WTC11 (cell line): ENCODE measurements at regions not wholly inside any gene's neighbourhood (a gene's known extent, or its start where the extent isn't known, plus 50 kb on each side); places are given as distances from the start of the nearest gene placed in this dataset.

Source experiments
- ATAC-seq: fragments of 200-7000 bp; cut with Tn5 transposase; 2 replicates; pipeline ENCODE4 v1.10.0; 2021; ENCODE audit warnings: mild to moderate bottlenecking, moderate library complexity
- CTCF ChIA-PET: fragments of 300-600 bp; sonication (Branson Sonifier 250); formaldehyde crosslinking; loops from one replicate; lab custom pipeline; 2021; ENCODE audit warnings: antibody characterized with exemption; lab: Charles Lee
- POLR2A ChIA-PET: fragments of 350-600 bp; sonication (Branson Sonifier 250); formaldehyde crosslinking; loops from one replicate; lab custom pipeline; 2021; ENCODE audit warnings: antibody characterized with exemption; lab: Charles Lee
- DNase-seq: peaks from one replicate; pipeline ENCODE4 v3.0.0; 2021; ENCODE audit warnings: low spot score
- H3K27ac Mint-ChIP-seq: 2 replicates; pipeline ENCODE4 v1.8.0; 2021; ENCODE audit warnings: mixed read lengths
- H3K27me3 Mint-ChIP-seq: 2 replicates; pipeline ENCODE4 v1.8.0; 2021; ENCODE audit warnings: low read depth, mild to moderate bottlenecking, moderate library complexity, mixed read lengths
- H3K36me3 Mint-ChIP-seq: 2 replicates; pipeline ENCODE4 v1.8.0; 2021; ENCODE audit warnings: mixed read lengths
- H3K4me1 Mint-ChIP-seq: 2 replicates; pipeline ENCODE4 v1.8.0; 2022; ENCODE audit warnings: mixed read lengths
- H3K4me3 Mint-ChIP-seq: 2 replicates; pipeline ENCODE4 v1.8.0; 2021; ENCODE audit warnings: mild to moderate bottlenecking, moderate library complexity, mixed read lengths
- H3K9me3 Mint-ChIP-seq: 2 replicates; pipeline ENCODE4 v1.8.0; 2021; ENCODE audit warnings: mixed read lengths
- CTCF ChIP-seq: fragments of 200-600 bp; IDR thresholded peaks from 2 replicates; pipeline ENCODE4 v1.8.0; 2022; ENCODE audit warnings: antibody characterized with exemption
- E2F1 ChIP-seq: sonication (generic); formaldehyde crosslinking; IDR thresholded peaks from 2 replicates; pipeline ENCODE4 v1.8.0; 2022; ENCODE audit warnings: mild to moderate bottlenecking, missing genetic modification reagents
- FOXP1 ChIP-seq: sonication (generic); formaldehyde crosslinking; IDR thresholded peaks from 2 replicates; pipeline ENCODE4 v1.8.0; 2022; ENCODE audit warnings: missing genetic modification reagents, mild to moderate bottlenecking, moderate library complexity, borderline replicate concordance
- JUN ChIP-seq: sonication (generic); formaldehyde crosslinking; IDR thresholded peaks from 2 replicates; pipeline ENCODE4 v1.8.0; 2023; ENCODE audit warnings: mild to moderate bottlenecking, missing genetic modification reagents
- KAT7 ChIP-seq: sonication (generic); formaldehyde crosslinking; IDR thresholded peaks from 2 replicates; pipeline ENCODE4 v1.8.1; 2023; ENCODE audit warnings: missing genetic modification reagents, mild to moderate bottlenecking, borderline replicate concordance
- PRRX2 ChIP-seq: fragments of 250-450 bp; sonication (Bioruptor Pico); IDR thresholded peaks from 2 replicates; pipeline ENCODE4 v1.8.0; 2021; ENCODE audit warnings: mild to moderate bottlenecking
- SOX15 ChIP-seq: fragments of 250-450 bp; sonication (Bioruptor Pico); IDR thresholded peaks from 2 replicates; pipeline ENCODE4 v1.9.0; 2021; ENCODE audit warnings: mild to moderate bottlenecking
- ZBTB43 ChIP-seq: sonication (generic); formaldehyde crosslinking; IDR thresholded peaks from 2 replicates; pipeline ENCODE4 v1.8.1; 2023; ENCODE audit warnings: mild to moderate bottlenecking, missing genetic modification reagents
- ZNF219 ChIP-seq: sonication (generic); formaldehyde crosslinking; IDR thresholded peaks from 2 replicates; pipeline ENCODE4 v1.8.0; 2023; ENCODE audit warnings: missing genetic modification reagents, mild to moderate bottlenecking, borderline replicate concordance
- TF ChIP-seq, protein P1 (sequence below): sonication (generic); formaldehyde crosslinking; IDR thresholded peaks from 2 replicates; pipeline ENCODE4 v1.8.0; 2022; ENCODE audit warnings: missing genetic modification reagents
- TF ChIP-seq, protein P2 (sequence below): sonication (generic); formaldehyde crosslinking; IDR thresholded peaks from 2 replicates; pipeline ENCODE4 v1.8.1; 2023; ENCODE audit warnings: mild to moderate bottlenecking, missing genetic modification reagents, borderline replicate concordance
- TF ChIP-seq, protein P3 (sequence below): fragments of 250-450 bp; sonication (Bioruptor Pico); IDR thresholded peaks from 2 replicates; pipeline ENCODE4 v1.9.0; 2021; ENCODE audit warnings: mild to moderate bottlenecking

DNA sequence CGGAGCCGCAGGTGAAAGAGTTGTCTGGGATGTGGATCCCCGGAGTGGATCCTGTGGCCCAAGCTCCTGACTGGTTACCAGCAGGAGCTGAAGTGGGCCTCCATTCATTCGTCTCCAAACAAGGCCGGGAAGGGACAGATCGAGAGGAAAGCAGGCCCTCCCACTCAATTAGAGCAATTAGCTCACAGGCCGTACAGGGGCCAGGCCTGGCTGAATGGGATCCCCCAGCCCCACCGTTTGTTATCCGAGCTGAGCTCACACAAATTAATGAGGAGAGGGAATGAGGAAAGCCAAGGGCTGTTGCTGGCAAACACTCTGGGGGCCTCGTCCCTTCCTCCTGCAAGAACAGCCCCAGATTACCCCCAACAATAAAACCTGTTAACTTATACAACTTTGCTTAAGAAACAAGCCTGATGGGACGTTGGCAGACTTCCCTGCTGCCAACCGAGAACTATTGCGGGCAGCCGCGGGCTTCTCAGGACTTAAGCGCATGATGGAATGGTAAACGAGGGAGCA lies 338.0 kb downstream of the BCL11A start:
- H3K4me1 Mint-ChIP-seq = peaks cover 30% of the 10 kb centered on the region
- ATAC-seq (peak; percentile 89), DNase-seq (peak; percentile 26)
- no peaks in the 10 kb centered on the region for H3K9me3 Mint-ChIP-seq
- H3K27ac Mint-ChIP-seq = peak overlapping the region; percentile 54; the same call in 1 of the 2 replicates
- POLR2A ChIA-PET = no interaction called here
- no peak overlapping the region for H3K4me3 Mint-ChIP-seq
- CTCF ChIA-PET = no interaction called here
- no peaks in the 10 kb centered on the region for H3K36me3 Mint-ChIP-seq
- TF ChIP-seq JUN = no peak
- TF ChIP-seq, protein P1, sequence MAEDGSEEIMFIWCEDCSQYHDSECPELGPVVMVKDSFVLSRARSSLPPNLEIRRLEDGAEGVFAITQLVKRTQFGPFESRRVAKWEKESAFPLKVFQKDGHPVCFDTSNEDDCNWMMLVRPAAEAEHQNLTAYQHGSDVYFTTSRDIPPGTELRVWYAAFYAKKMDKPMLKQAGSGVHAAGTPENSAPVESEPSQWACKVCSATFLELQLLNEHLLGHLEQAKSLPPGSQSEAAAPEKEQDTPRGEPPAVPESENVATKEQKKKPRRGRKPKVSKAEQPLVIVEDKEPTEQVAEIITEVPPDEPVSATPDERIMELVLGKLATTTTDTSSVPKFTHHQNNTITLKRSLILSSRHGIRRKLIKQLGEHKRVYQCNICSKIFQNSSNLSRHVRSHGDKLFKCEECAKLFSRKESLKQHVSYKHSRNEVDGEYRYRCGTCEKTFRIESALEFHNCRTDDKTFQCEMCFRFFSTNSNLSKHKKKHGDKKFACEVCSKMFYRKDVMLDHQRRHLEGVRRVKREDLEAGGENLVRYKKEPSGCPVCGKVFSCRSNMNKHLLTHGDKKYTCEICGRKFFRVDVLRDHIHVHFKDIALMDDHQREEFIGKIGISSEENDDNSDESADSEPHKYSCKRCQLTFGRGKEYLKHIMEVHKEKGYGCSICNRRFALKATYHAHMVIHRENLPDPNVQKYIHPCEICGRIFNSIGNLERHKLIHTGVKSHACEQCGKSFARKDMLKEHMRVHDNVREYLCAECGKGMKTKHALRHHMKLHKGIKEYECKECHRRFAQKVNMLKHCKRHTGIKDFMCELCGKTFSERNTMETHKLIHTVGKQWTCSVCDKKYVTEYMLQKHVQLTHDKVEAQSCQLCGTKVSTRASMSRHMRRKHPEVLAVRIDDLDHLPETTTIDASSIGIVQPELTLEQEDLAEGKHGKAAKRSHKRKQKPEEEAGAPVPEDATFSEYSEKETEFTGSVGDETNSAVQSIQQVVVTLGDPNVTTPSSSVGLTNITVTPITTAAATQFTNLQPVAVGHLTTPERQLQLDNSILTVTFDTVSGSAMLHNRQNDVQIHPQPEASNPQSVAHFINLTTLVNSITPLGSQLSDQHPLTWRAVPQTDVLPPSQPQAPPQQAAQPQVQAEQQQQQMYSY (CRISPR knock-in tag) = peak; percentile 55
- TF ChIP-seq, all 79 proteins: peak for 1
- H3K27me3 Mint-ChIP-seq = peaks cover 4% of the 10 kb centered on the region; the same call in 1 of the 2 replicates

- ChIA-PET POLR2A (no interaction called here), CTCF (no interaction called here)
- H3K4me3 Mint-ChIP-seq = no peak overlapping the region
- TF ChIP-seq CTCF (no peak), FOXP1 (CRISPR knock-in tag) (no peak), PRRX2 (CRISPR knock-in tag) (no peak), ZBTB43 (CRISPR knock-in tag) (no peak), E2F1 (CRISPR knock-in tag) (no peak), SOX15 (no peak), ZNF219 (CRISPR knock-in tag) (no peak), JUN (no peak), KAT7 (CRISPR knock-in tag) (no peak)
- TF ChIP-seq, protein P2, sequence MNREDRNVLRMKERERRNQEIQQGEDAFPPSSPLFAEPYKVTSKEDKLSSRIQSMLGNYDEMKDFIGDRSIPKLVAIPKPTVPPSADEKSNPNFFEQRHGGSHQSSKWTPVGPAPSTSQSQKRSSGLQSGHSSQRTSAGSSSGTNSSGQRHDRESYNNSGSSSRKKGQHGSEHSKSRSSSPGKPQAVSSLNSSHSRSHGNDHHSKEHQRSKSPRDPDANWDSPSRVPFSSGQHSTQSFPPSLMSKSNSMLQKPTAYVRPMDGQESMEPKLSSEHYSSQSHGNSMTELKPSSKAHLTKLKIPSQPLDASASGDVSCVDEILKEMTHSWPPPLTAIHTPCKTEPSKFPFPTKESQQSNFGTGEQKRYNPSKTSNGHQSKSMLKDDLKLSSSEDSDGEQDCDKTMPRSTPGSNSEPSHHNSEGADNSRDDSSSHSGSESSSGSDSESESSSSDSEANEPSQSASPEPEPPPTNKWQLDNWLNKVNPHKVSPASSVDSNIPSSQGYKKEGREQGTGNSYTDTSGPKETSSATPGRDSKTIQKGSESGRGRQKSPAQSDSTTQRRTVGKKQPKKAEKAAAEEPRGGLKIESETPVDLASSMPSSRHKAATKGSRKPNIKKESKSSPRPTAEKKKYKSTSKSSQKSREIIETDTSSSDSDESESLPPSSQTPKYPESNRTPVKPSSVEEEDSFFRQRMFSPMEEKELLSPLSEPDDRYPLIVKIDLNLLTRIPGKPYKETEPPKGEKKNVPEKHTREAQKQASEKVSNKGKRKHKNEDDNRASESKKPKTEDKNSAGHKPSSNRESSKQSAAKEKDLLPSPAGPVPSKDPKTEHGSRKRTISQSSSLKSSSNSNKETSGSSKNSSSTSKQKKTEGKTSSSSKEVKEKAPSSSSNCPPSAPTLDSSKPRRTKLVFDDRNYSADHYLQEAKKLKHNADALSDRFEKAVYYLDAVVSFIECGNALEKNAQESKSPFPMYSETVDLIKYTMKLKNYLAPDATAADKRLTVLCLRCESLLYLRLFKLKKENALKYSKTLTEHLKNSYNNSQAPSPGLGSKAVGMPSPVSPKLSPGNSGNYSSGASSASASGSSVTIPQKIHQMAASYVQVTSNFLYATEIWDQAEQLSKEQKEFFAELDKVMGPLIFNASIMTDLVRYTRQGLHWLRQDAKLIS (CRISPR knock-in tag) = no peak
- TF ChIP-seq, protein P3, sequence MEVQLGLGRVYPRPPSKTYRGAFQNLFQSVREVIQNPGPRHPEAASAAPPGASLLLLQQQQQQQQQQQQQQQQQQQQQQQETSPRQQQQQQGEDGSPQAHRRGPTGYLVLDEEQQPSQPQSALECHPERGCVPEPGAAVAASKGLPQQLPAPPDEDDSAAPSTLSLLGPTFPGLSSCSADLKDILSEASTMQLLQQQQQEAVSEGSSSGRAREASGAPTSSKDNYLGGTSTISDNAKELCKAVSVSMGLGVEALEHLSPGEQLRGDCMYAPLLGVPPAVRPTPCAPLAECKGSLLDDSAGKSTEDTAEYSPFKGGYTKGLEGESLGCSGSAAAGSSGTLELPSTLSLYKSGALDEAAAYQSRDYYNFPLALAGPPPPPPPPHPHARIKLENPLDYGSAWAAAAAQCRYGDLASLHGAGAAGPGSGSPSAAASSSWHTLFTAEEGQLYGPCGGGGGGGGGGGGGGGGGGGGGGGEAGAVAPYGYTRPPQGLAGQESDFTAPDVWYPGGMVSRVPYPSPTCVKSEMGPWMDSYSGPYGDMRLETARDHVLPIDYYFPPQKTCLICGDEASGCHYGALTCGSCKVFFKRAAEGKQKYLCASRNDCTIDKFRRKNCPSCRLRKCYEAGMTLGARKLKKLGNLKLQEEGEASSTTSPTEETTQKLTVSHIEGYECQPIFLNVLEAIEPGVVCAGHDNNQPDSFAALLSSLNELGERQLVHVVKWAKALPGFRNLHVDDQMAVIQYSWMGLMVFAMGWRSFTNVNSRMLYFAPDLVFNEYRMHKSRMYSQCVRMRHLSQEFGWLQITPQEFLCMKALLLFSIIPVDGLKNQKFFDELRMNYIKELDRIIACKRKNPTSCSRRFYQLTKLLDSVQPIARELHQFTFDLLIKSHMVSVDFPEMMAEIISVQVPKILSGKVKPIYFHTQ = no peak
- H3K9me3 Mint-ChIP-seq = no peaks in the 10 kb centered on the region
- DNase-seq = no peak
- H3K4me1 Mint-ChIP-seq = peaks cover 30% of the 10 kb centered on the region
- no peak overlapping the region for H3K27ac Mint-ChIP-seq
- no peaks in the 10 kb centered on the region for H3K36me3 Mint-ChIP-seq
- peaks cover 4% of the 10 kb centered on the region; the same call in 1 of the 2 replicates for H3K27me3 Mint-ChIP-seq
- ATAC-seq = no peak
These were observed 338.9 kb downstream of the BCL11A start for GRCh38 chr2:60214626-60214875.
